Spleen (tissue), 11 donors: ENCODE measurements at regions not wholly inside any gene's neighbourhood (a gene's known extent, or its start where the extent isn't known, plus 50 kb on each side); places are given as distances from the start of the nearest gene placed in this dataset.

Experiments used
- DNase-seq: peaks from one replicate; pipeline ENCODE4 v3.0.0-alpha.2; 2020
- H3K27ac ChIP-seq, 8 donors: fragments of 200-600 bp; sonication (generic) in 7 of 8; 1 replicate in 4 of 8; 2 replicates in 4 of 8; pipeline versions ENCODE4 v1.5.0 to v1.8.0; 2016 to 2021; ENCODE audit warnings: inconsistent platforms in 4 of 8, mild to moderate bottlenecking in 4 of 8, moderate library complexity in 1 of 8
- H3K27me3 ChIP-seq, 7 donors: fragments of 200-600 bp; sonication (generic) in 6 of 7; replicated peaks in 1 of 7; 1 replicate in 4 of 7; 2 replicates in 3 of 7; pipeline versions ENCODE4 v1.5.0 to v1.8.0; 2016 to 2021; ENCODE audit warnings: inconsistent platforms in 3 of 7, mild to moderate bottlenecking in 1 of 7
- H3K36me3 ChIP-seq, 6 donors: fragments of 200-600 bp; sonication (generic) in 5 of 6; 1 replicate in 4 of 6; 2 replicates in 2 of 6; pipeline versions ENCODE4 v1.5.0 to v1.8.0; 2016 to 2021; ENCODE audit warnings: inconsistent platforms in 2 of 6
- H3K4me1 ChIP-seq, 6 donors: fragments of 200-600 bp; sonication (generic) in 5 of 6; 1 replicate in 3 of 6; 2 replicates in 3 of 6; pipeline versions ENCODE4 v1.5.0 to v1.8.0; 2016 to 2021; ENCODE audit warnings: inconsistent platforms in 3 of 6
- H3K4me3 ChIP-seq, 8 donors: fragments of 200-600 bp; sonication (generic) in 7 of 8; 1 replicate in 4 of 8; 2 replicates in 4 of 8; pipeline versions ENCODE4 v1.5.0 to v1.8.0; 2016 to 2021; ENCODE audit warnings: inconsistent platforms in 4 of 8, mild to moderate bottlenecking in 4 of 8, moderate library complexity in 2 of 8
- H3K9me3 ChIP-seq, 8 donors: fragments of 200-600 bp; sonication (generic) in 7 of 8; 1 replicate in 4 of 8; 2 replicates in 4 of 8; pipeline versions ENCODE4 v1.5.0 to v1.8.0; 2016 to 2021; ENCODE audit warnings: inconsistent platforms in 4 of 8
- POLR2A ChIP-seq, 3 donors: fragments of 450-650 bp; IDR thresholded peaks; one replicate each; pipeline ENCODE4 v1.5.1; 2017; ENCODE audit warnings: antibody characterized with exemption in 3 of 3, mild to moderate bottlenecking in 1 of 3
- POLR2AphosphoS5 ChIP-seq, 3 donors: sonication (generic); formaldehyde crosslinking; IDR thresholded peaks; one replicate each; pipeline ENCODE4 v1.5.1; 2017; ENCODE audit warnings: antibody characterized with exemption in 3 of 3
- WGBS, 5 donors: extraction: QIAGEN DNeasy Blood & Tissue Kit in 3 of 5; methylation state at CpG; one replicate each; pipeline versions ENCODE4 v1.1.5 to v1.1.7; 2013 to 2018; 5-methylcytosine and 5-hydroxymethylcytosine counted together
- intact Hi-C: fragments of 100-400 bp; cut with DNase I; formaldehyde crosslinking; loops from one replicate; pipeline ENCODE4 v1.15.0; 2023; ENCODE audit warnings: low total_unique reads
- TF ChIP-seq, protein P1 (sequence below), 11 experiments: fragments of 200-600 bp in 7 of 11; fragments of 450-650 bp in 4 of 11; sonication (generic) in 4 of 11; IDR thresholded peaks in 8 of 11; conservative IDR thresholded peaks in 3 of 11; 1 replicate in 7 of 11; 2 replicates in 4 of 11; pipeline versions ENCODE4 v1.4.0 to v1.8.0; 2016 to 2021; ENCODE audit warnings: antibody characterized with exemption in 11 of 11, inconsistent platforms in 4 of 11, mild to moderate bottlenecking in 1 of 11
- donor health status: healthy with polysubstance abuse.
- donor health status: DM: no; HTN: no; CAD: no; lungs with moderate emphysema.
- donor health status: DM: no; HTN: no; CAD: no.
- donor health status: Bipolar disorder and iron deficiency.
- donor health status: healthy.
- donor health status: DM: no; HTN: no; CAD: no.
- donor health status: DM: yes; HTN: yes; CAD: no.

DNA sequence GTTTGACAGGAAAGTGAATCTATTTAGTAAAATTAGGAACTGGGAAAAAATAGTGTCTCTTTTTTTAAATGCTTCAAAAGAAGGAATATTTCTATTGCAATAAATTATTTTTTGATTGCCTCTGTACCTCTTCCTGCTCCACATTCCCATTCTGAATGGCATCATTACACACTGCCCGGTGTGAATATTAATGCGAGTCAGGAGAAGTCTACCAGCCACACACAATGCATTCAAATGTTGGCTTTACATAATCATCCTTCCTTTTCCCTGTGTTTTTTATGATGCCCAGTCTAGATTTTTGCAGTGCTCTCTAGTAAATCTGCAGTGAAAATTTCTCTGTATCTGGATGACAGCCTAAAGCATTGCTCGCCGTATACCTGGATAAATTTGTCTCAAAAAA lies 118.9 kb downstream of the SAMD5 start:
- Histone ChIP-seq H3K27ac (no peak overlapping the region), H3K4me3 (no peak overlapping the region), H3K9me3 (peaks cover 0 to 12% (median 0%) of the 10 kb centered on the region in 8 donors), H3K4me1 (no peaks in the 10 kb centered on the region), H3K27me3 (no peaks in the 10 kb centered on the region), H3K36me3 (no peaks in the 10 kb centered on the region)
- TF ChIP-seq POLR2AphosphoS5 (IDR thresholded peaks at IDR 0.05) (no peak), POLR2A (IDR thresholded peaks at IDR 0.05) (no peak)
- TF ChIP-seq, protein P1, sequence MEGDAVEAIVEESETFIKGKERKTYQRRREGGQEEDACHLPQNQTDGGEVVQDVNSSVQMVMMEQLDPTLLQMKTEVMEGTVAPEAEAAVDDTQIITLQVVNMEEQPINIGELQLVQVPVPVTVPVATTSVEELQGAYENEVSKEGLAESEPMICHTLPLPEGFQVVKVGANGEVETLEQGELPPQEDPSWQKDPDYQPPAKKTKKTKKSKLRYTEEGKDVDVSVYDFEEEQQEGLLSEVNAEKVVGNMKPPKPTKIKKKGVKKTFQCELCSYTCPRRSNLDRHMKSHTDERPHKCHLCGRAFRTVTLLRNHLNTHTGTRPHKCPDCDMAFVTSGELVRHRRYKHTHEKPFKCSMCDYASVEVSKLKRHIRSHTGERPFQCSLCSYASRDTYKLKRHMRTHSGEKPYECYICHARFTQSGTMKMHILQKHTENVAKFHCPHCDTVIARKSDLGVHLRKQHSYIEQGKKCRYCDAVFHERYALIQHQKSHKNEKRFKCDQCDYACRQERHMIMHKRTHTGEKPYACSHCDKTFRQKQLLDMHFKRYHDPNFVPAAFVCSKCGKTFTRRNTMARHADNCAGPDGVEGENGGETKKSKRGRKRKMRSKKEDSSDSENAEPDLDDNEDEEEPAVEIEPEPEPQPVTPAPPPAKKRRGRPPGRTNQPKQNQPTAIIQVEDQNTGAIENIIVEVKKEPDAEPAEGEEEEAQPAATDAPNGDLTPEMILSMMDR (IDR thresholded peaks at IDR 0.05 in 8 of 11, conservative IDR thresholded peaks at IDR 0.05 in 3 of 11) = no peak
- WGBS, 5 donors = 42 to 62% (median 55%) methylated on average over 4 of the region's 4 CpGs
- DNase-seq = no peak
- intact Hi-C loops = no loop called here

DNA sequence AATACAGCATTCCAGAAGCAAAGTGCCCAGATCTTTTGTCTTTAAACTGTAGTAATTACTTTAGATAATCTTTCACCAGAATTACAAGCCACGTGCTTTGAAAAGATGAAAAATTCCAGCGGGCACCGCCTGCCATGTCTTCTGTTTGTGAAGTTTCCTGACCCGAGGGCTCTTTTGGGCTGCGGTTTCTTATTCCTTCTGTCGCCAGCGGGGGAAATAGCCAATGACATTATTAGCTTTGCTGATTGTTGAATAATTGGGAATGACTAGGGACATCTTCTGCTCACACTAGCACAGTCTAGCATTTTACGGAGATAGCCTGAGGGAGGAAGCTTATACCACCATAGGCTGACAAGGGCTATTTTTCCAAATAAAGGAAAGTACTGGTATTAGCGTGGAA lies 124.7 kb downstream of the SAMD5 start:
- intact Hi-C loops = no loop called here
- DNase-seq = no peak
- TF ChIP-seq POLR2A (IDR thresholded peaks at IDR 0.05) = no peak
- TF ChIP-seq, protein P1 (IDR thresholded peaks at IDR 0.05 in 8 of 11, conservative IDR thresholded peaks at IDR 0.05 in 3 of 11) = no peak
- TF ChIP-seq POLR2AphosphoS5 (IDR thresholded peaks at IDR 0.05) = no peak
- Histone ChIP-seq H3K27ac (no peak overlapping the region), H3K36me3 (no peaks in the 10 kb centered on the region), H3K9me3 (peaks cover 0 to 20% (median 11%) of the 10 kb centered on the region in 8 donors), H3K27me3 (no peaks in the 10 kb centered on the region), H3K4me3 (no peak overlapping the region), H3K4me1 (no peaks in the 10 kb centered on the region)
- WGBS, 5 donors = 91 to 98% (median 95%) methylated on average over 9 of the region's 9 CpGs

DNA sequence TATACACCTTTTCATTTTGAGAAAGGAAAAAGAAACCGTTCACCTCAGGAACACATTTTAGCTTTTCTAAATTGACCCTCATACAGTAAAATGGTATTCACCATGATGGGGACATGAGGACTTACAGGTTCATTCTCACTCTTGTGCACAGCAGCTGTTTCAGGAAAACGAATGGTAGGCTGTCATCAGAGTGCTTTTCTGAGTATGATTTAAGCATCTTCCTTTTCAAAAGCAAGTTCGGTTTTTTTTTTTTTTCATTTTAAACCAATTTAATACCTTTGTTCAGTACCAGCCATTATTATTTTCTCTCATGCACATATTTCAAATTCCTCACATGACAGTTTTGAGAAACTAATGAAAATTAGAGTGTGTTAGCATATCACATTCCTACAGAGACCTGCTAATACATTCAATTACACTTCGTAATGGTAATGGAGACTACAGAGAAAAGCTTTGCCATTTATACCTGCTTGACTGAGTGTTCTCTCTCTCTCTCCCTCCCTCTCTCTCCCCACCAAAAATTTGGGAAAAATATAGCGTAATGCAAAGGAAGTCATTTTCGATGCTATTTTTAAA lies 129.2 kb downstream of the SAMD5 start:
- 77 to 85% (median 82%) methylated on average over 6 of the region's 6 CpGs for WGBS, 5 donors

DNA sequence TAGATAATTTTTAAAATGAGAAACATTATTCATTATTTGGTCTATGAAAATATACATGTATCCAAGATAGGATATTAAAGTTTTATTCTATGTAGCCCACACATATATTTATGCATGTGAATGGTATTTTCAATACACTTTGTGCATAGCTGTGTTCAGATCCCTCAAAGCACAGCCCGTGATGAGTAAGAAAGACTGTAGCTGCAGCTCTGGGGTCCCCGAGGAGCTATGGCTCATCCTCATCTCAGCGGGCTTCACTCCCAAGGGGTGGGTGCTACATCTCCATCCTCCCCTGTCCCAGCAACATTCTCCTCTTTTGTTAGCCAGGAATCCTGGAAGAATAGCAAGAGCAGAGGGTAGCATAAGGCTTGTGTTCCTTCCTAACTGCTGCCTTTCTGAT lies 130.8 kb downstream of the SAMD5 start:
- H3K27me3 ChIP-seq = no peaks in the 10 kb centered on the region
- intact Hi-C loops = no loop called here
- 88 to 96% (median 88%) methylated on average over 3 of the region's 3 CpGs for WGBS, 5 donors

More for the DNA sequence above, 129.2 kb downstream of the SAMD5 start:
- intact Hi-C loops = no loop called here
- Histone ChIP-seq H3K4me1 (no peaks in the 10 kb centered on the region), H3K9me3 (peaks cover 0 to 20% (median 11%) of the 10 kb centered on the region in 8 donors), H3K27me3 (no peaks in the 10 kb centered on the region), H3K27ac (no peak overlapping the region), H3K4me3 (no peak overlapping the region), H3K36me3 (no peaks in the 10 kb centered on the region)
- DNase-seq = no peak
- no peak for TF ChIP-seq POLR2AphosphoS5 (IDR thresholded peaks at IDR 0.05)
- no peak for TF ChIP-seq POLR2A (IDR thresholded peaks at IDR 0.05)
- TF ChIP-seq, protein P1 (IDR thresholded peaks at IDR 0.05 in 8 of 11, conservative IDR thresholded peaks at IDR 0.05 in 3 of 11) = no peak

More for the DNA sequence above, 130.8 kb downstream of the SAMD5 start:
- TF ChIP-seq POLR2AphosphoS5 (IDR thresholded peaks at IDR 0.05) (no peak), POLR2A (IDR thresholded peaks at IDR 0.05) (no peak)
- TF ChIP-seq, protein P1 (IDR thresholded peaks at IDR 0.05 in 8 of 11, conservative IDR thresholded peaks at IDR 0.05 in 3 of 11) = no peak
- Histone ChIP-seq H3K4me3 (no peak overlapping the region), H3K9me3 (peaks cover 0 to 13% (median 5%) of the 10 kb centered on the region in 8 donors), H3K36me3 (no peaks in the 10 kb centered on the region), H3K27ac (no peak overlapping the region), H3K4me1 (no peaks in the 10 kb centered on the region)
- no peak for DNase-seq
